NCI-H2196 treated with DMSO at 0.1 percent for 48 hours (cell line): ENCODE measurements at regions not wholly inside any gene's neighbourhood (a gene's known extent, or its start where the extent isn't known, plus 50 kb on each side); places are given as distances from the start of the nearest gene placed in this dataset.
"Not testable (repeated sequence)": the region's sequence is repeated elsewhere in the genome, so short reads cannot be mapped to it uniquely, and the experiment has no call there.

Experiments used
- DNase-seq: peaks from one replicate; lab custom pipeline; 2025; ENCODE audit not compliant: unreplicated experiment; lab: John Stamatoyannopoulos, UW

- no peak for DNase-seq
Measured at GRCh38 chr7:79513261-79513660, 59.8 kb upstream of the MAGI2 start.

- DNase-seq = no peak
Measured at GRCh38 chr7:79512261-79512660, 58.8 kb upstream of the MAGI2 start.

DNA sequence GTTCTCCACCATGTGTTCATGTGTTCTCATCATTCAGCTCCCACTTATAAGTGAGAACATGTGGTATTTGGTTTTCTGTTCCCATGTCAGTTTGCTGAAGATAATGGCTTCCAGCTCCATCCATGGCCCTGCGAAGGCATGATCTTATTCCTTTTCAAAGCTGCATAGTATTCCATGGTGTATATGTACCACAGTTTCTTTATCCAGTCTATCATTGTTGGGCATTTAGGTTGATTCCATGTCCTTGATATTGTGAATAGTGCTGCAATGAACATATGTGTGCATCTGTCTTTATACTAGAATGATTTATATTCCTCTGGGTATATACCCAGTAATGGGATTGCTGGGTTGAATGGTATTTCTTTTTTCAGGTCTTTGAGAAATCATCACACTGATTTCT, 57.6 kb upstream of the MAGI2 start:
- not testable (repeated sequence) for DNase-seq

GRCh38 chr7:79507131-79507530, 53.7 kb upstream of the MAGI2 start:
- DNase-seq = no peak

DNA sequence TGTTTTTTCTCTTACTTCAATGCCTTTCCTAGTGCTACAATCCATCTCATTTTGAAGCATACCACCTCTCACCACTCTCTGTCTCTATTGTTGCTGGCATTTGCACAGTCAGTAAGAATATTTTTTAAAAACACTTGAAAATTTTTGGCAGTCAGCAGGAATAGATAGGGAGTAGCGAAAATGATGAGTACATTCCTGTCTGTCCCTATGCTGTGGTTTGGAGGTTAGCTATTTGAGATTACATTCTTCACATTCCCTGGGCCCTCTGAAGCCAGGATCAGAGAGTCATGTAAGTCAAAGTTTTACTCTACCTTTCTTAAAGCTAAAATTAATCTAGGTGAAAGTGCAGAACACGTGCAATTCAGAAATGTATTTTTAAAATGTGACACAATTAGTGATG, 53.0 kb upstream of the MAGI2 start:
- DNase-seq = no peak

GRCh38 chr7:79504607-79505389, 51.3 kb upstream of the MAGI2 start:
- DNase-seq = no peak
